Adrenal gland (tissue), 9 donors: ENCODE measurements at regions not wholly inside any gene's neighbourhood (a gene's known extent, or its start where the extent isn't known, plus 50 kb on each side); places are given as distances from the start of the nearest gene placed in this dataset.

ENCODE experiments used
- DNase-seq, 7 donors: peaks; one replicate each; pipeline ENCODE4 v3.0.0-alpha.2; 2019 to 2020
- H3K27ac ChIP-seq, 5 donors: fragments of 200-600 bp; sonication (generic) in 4 of 5; 1 replicate in 3 of 5; 2 replicates in 2 of 5; pipeline versions ENCODE4 v1.5.1 to v1.8.0; 2016 to 2020; ENCODE audit warnings: mild to moderate bottlenecking in 1 of 5
- H3K27me3 ChIP-seq: fragments of 200-600 bp; 2 replicates; pipeline ENCODE4 v1.8.0; 2021
- H3K36me3 ChIP-seq, 2 donors: fragments of 200-600 bp; replicated peaks in 1 of 2; 1 replicate in 1 of 2; 2 replicates in 1 of 2; pipeline versions ENCODE4 v1.5.1 to v1.8.0; 2018 to 2022
- H3K4me1 ChIP-seq, 2 donors: fragments of 200-600 bp; replicated peaks in 1 of 2; 1 replicate in 1 of 2; 2 replicates in 1 of 2; pipeline versions ENCODE4 v1.5.1 to v1.8.0; 2018 to 2021
- H3K4me3 ChIP-seq, 4 donors: fragments of 200-600 bp; sonication (generic) in 3 of 4; one replicate each; pipeline ENCODE4 v1.5.1; 2016 to 2018
- H3K9me3 ChIP-seq, 3 donors: fragments of 200-600 bp; sonication (generic) in 1 of 3; replicated peaks in 1 of 3; 1 replicate in 2 of 3; 2 replicates in 1 of 3; pipeline versions ENCODE4 v1.5.1 to v1.8.0; 2016 to 2021
- CTCF ChIP-seq, 6 experiments: fragments of 450-650 bp in 4 of 6; fragments of 200-600 bp in 2 of 6; sonication (generic) in 1 of 6; IDR thresholded peaks; 1 replicate in 5 of 6; 2 replicates in 1 of 6; pipeline versions ENCODE4 v1.5.1 to v1.8.0; 2016 to 2021; ENCODE audit warnings: antibody characterized with exemption in 6 of 6, mild to moderate bottlenecking in 2 of 6, moderate library complexity in 1 of 6
- POLR2A ChIP-seq, 2 donors: fragments of 450-650 bp; IDR thresholded peaks; one replicate each; pipeline ENCODE4 v1.6.1; 2017; ENCODE audit warnings: antibody characterized with exemption in 2 of 2, mild to moderate bottlenecking in 2 of 2, moderate library complexity in 1 of 2
- WGBS, 4 donors: extraction: QIAGEN DNeasy Blood & Tissue Kit in 2 of 4; methylation state at CpG; one replicate each; pipeline versions ENCODE4 v1.1.5 to v1.1.7; 2013 to 2017; 5-methylcytosine and 5-hydroxymethylcytosine counted together
- intact Hi-C, 2 donors: fragments of 100-400 bp; cut with DNase I; formaldehyde crosslinking; loops; one replicate each; pipeline versions ENCODE4 v1.14.1 to v1.15.0; 2022 to 2023
- donor health status: healthy with polysubstance abuse.
- donor health status: Bipolar disorder and iron deficiency.
- donor health status: DM: yes; HTN: yes; CAD: no.
- donor health status: DM: no; HTN: no; CAD: no.
- donor health status: DM: no; HTN: no; CAD: no.

GRCh38 chr10:85535926-85536325, 830.7 kb downstream of the GRID1 start:
- H3K4me3 ChIP-seq = no peak overlapping the region
- no peaks in the 10 kb centered on the region for H3K27me3 ChIP-seq
- TF ChIP-seq CTCF (IDR thresholded peaks at IDR 0.05) (no peak), POLR2A (IDR thresholded peaks at IDR 0.05) (no peak)
- H3K27ac ChIP-seq = no peak overlapping the region
- no peak for DNase-seq
- peaks cover 0 to 3% of the 10 kb centered on the region in 2 donors for H3K4me1 ChIP-seq
- intact Hi-C loops = no loop called here
- no peaks in the 10 kb centered on the region for H3K36me3 ChIP-seq
- H3K9me3 ChIP-seq = no peaks in the 10 kb centered on the region

- Histone ChIP-seq H3K36me3 (no peaks in the 10 kb centered on the region), H3K27ac (no peak overlapping the region), H3K4me1 (peaks cover 0 to 3% of the 10 kb centered on the region in 2 donors), H3K4me3 (no peak overlapping the region), H3K27me3 (no peaks in the 10 kb centered on the region), H3K9me3 (no peaks in the 10 kb centered on the region)
- intact Hi-C loops = no loop called here
- TF ChIP-seq CTCF (IDR thresholded peaks at IDR 0.05) = no peak
- no peak for TF ChIP-seq POLR2A (IDR thresholded peaks at IDR 0.05)
- DNase-seq = no peak
Measured at GRCh38 chr10:85537561-85537960, 829.0 kb downstream of the GRID1 start.

GRCh38 chr10:85538601-85539000, 828.0 kb downstream of the GRID1 start:
- Histone ChIP-seq H3K4me3 (no peak overlapping the region), H3K27ac (no peak overlapping the region), H3K27me3 (no peaks in the 10 kb centered on the region), H3K9me3 (no peaks in the 10 kb centered on the region), H3K4me1 (peaks cover 0 to 3% of the 10 kb centered on the region in 2 donors), H3K36me3 (no peaks in the 10 kb centered on the region)
- DNase-seq = no peak
- intact Hi-C loops = no loop called here
- TF ChIP-seq POLR2A (IDR thresholded peaks at IDR 0.05) = no peak
- TF ChIP-seq CTCF (IDR thresholded peaks at IDR 0.05) = no peak
- WGBS, 4 donors = 73 to 91% (median 80%) methylated on average over 3 of the region's 3 CpGs

- intact Hi-C loops = no loop called here
- Histone ChIP-seq H3K4me1 (no peaks in the 10 kb centered on the region), H3K4me3 (no peak overlapping the region), H3K36me3 (no peaks in the 10 kb centered on the region), H3K27me3 (no peaks in the 10 kb centered on the region), H3K9me3 (no peaks in the 10 kb centered on the region), H3K27ac (no peak overlapping the region)
- TF ChIP-seq POLR2A (IDR thresholded peaks at IDR 0.05) (no peak), CTCF (IDR thresholded peaks at IDR 0.05) (no peak)
- no peak for DNase-seq
- 35 to 49% (median 41%) methylated on average over 6 of the region's 6 CpGs for WGBS, 4 donors
Measured at GRCh38 chr10:85542152-85542551, 824.4 kb downstream of the GRID1 start.
